A549 (cell line): ENCODE measurements at regions not wholly inside any gene's neighbourhood (a gene's known extent, or its start where the extent isn't known, plus 50 kb on each side); places are given as distances from the start of the nearest gene placed in this dataset.

Source experiments
- ATAC-seq, 2 experiments: fragments of 200-7000 bp in 1 of 2; fragments of >200 bp in 1 of 2; cut with Nextera tagmentation in 1 of 2; cut with Tn5 transposase in 1 of 2; 3 replicates each; pipeline versions ENCODE4 v1.8.0 to v1.9.1; 2018 to 2020; ENCODE audit warnings: mild to moderate bottlenecking in 1 of 2, moderate library complexity in 1 of 2
- CTCF ChIA-PET: fragments of 300-600 bp; sonication (Branson Sonifier 250); formaldehyde crosslinking; extraction: SDS; loops from one replicate; lab custom pipeline; 2021; ENCODE audit warnings: antibody characterized with exemption, inconsistent platforms; lab: Yijun Ruan, JAX
- POLR2A ChIA-PET: fragments of 350-600 bp; formaldehyde crosslinking; extraction: SDS; loops from one replicate; lab custom pipeline; 2021; ENCODE audit warnings: antibody characterized with exemption, inconsistent platforms; lab: Yijun Ruan, JAX
- DNase-seq, 2 experiments: peaks; one replicate each; pipeline versions ENCODE4 v3.0.0 to v3.0.0-alpha.2; 2011 to 2016; ENCODE audit warnings: low read depth in 1 of 2, low spot score in 1 of 2
- FAIRE-seq: peaks from 2 replicates; lab custom pipeline; 2011; peaks lifted over from hg19 to GRCh38; lab: Jason Lieb, UNC
- H3K27ac ChIP-seq, 2 experiments: fragments of >200 bp; sonication (Bioruptor Twin); formaldehyde crosslinking; 3 replicates each; pipeline ENCODE4 v1.5.1; 2016 to 2017
- H3K4me1 ChIP-seq: fragments of >200 bp; sonication (Bioruptor Twin); formaldehyde crosslinking; 3 replicates; pipeline ENCODE4 v1.6.1; 2016
- H3K4me2 ChIP-seq: fragments of >200 bp; sonication (Bioruptor Twin); formaldehyde crosslinking; 3 replicates; pipeline ENCODE4 v1.6.1; 2016
- H3K4me3 ChIP-seq: fragments of >200 bp; sonication (Bioruptor Twin); formaldehyde crosslinking; 3 replicates; pipeline ENCODE4 v1.5.1; 2016
- H3K9me3 ChIP-seq: fragments of >200 bp; sonication (Bioruptor Twin); formaldehyde crosslinking; 3 replicates; pipeline ENCODE4 v1.6.1; 2016
- CTCF ChIP-seq: fragments of >200 bp; sonication (Bioruptor Twin); formaldehyde crosslinking; IDR thresholded peaks from 3 replicates; pipeline ENCODE4 v1.5.1; 2016
- EHF ChIP-seq: fragments of 250-450 bp; sonication (Bioruptor Pico); IDR thresholded peaks from 2 replicates; pipeline ENCODE4 v1.5.0; 2020; ENCODE audit warnings: mild to moderate bottlenecking
- EHMT2 ChIP-seq: fragments of 200-600 bp; sonication (generic); IDR thresholded peaks from 2 replicates; pipeline ENCODE4 v1.6.1; 2016; ENCODE audit warnings: antibody characterized with exemption, low read depth, mild to moderate bottlenecking, moderate library complexity
- EP300 ChIP-seq, 2 experiments: fragments of >200 bp; sonication (Bioruptor Twin); formaldehyde crosslinking; IDR thresholded peaks; 2 replicates in 1 of 2; 3 replicates in 1 of 2; pipeline ENCODE4 v1.6.1; 2016 to 2017
- FOSB ChIP-seq: fragments of 250-450 bp; sonication (Bioruptor Pico); IDR thresholded peaks from 2 replicates; pipeline ENCODE4 v1.5.0; 2020; ENCODE audit warnings: mild to moderate bottlenecking, moderate library complexity
- GATA3 ChIP-seq: IDR thresholded peaks from 2 replicates; pipeline ENCODE4 v1.6.1; 2012; ENCODE audit warnings: borderline replicate concordance
- HDAC2 ChIP-seq: fragments of 200-600 bp; sonication (generic); IDR thresholded peaks from 2 replicates; pipeline ENCODE4 v1.6.1; 2016
- HMGXB4 ChIP-seq: fragments of 250-450 bp; sonication (Bioruptor Pico); IDR thresholded peaks from 2 replicates; pipeline ENCODE4 v1.5.0; 2021; ENCODE audit warnings: mild to moderate bottlenecking, moderate library complexity, borderline replicate concordance
- HOXA7 ChIP-seq: fragments of 250-450 bp; sonication (Bioruptor Pico); IDR thresholded peaks from 2 replicates; pipeline ENCODE4 v1.5.0; 2020; ENCODE audit warnings: mild to moderate bottlenecking, moderate library complexity
- JUN ChIP-seq, 2 experiments: fragments of >200 bp; sonication (Bioruptor Twin); formaldehyde crosslinking; IDR thresholded peaks; 2 replicates in 1 of 2; 3 replicates in 1 of 2; pipeline ENCODE4 v1.6.1; 2016 to 2017
- JUNB ChIP-seq: fragments of >200 bp; sonication (Bioruptor Twin); formaldehyde crosslinking; IDR thresholded peaks from 2 replicates; pipeline ENCODE4 v1.6.1; 2016
- MAFK ChIP-seq: fragments of 450-650 bp; IDR thresholded peaks from 2 replicates; pipeline ENCODE4 v1.6.1; 2014; ENCODE audit not compliant: partially characterized antibody
- MAX ChIP-seq: IDR thresholded peaks from 2 replicates; pipeline ENCODE4 v1.6.1; 2012
- NPAS2 ChIP-seq: fragments of 250-450 bp; sonication (Bioruptor Pico); IDR thresholded peaks from 2 replicates; pipeline ENCODE4 v1.8.0; 2022; ENCODE audit warnings: mild to moderate bottlenecking, moderate library complexity, borderline replicate concordance
- NR3C1 ChIP-seq: fragments of >200 bp; sonication (Bioruptor Twin); formaldehyde crosslinking; IDR thresholded peaks from 3 replicates; pipeline ENCODE4 v1.6.1; 2017
- PBX3 ChIP-seq: IDR thresholded peaks from 2 replicates; pipeline ENCODE4 v1.6.1; 2012
- PHF8 ChIP-seq: fragments of 200-600 bp; sonication (generic); IDR thresholded peaks from 2 replicates; pipeline ENCODE4 v1.6.1; 2016; ENCODE audit warnings: low read depth, mild to moderate bottlenecking, antibody characterized with exemption, moderate library complexity, borderline replicate concordance
- POLR2A ChIP-seq: IDR thresholded peaks from 2 replicates; pipeline ENCODE4 v1.6.1; 2012; ENCODE audit warnings: mild to moderate bottlenecking, low read length
- SREBF2 ChIP-seq: fragments of 450-650 bp; IDR thresholded peaks from 2 replicates; pipeline ENCODE4 v1.6.1; 2014; ENCODE audit warnings: mild to moderate bottlenecking, moderate library complexity
- TFCP2L1 ChIP-seq: fragments of 250-450 bp; sonication (Bioruptor Pico); IDR thresholded peaks from 2 replicates; pipeline ENCODE4 v1.5.0; 2021; ENCODE audit warnings: mild to moderate bottlenecking
- USF2 ChIP-seq: fragments of 450-650 bp; IDR thresholded peaks from 2 replicates; pipeline ENCODE4 v1.6.1; 2014; ENCODE audit warnings: antibody characterized with exemption
- ZFP36 ChIP-seq: fragments of 450-650 bp; IDR thresholded peaks from 2 replicates; pipeline ENCODE4 v1.6.1; 2014; ENCODE audit warnings: borderline replicate concordance; ENCODE audit not compliant: partially characterized antibody
- WGBS: methylation state at CpG from one replicate; pipeline ENCODE4 v1.1.6; 2017; ENCODE audit errors: missing lambda C conversion rate; 5-methylcytosine and 5-hydroxymethylcytosine counted together

- FAIRE-seq = no peak
- H3K4me3 ChIP-seq = no peak overlapping the region
- peak overlapping the region; percentile 93 to 95 for H3K27ac ChIP-seq
Observed at GRCh38 chr2:234258562-234259141, 208.2 kb downstream of the SPP2 start.

GRCh38 chr2:234257859-234258561 is 207.5 kb downstream of the SPP2 start:
- ChIA-PET POLR2A (interaction anchor here (0.7 to 2.0 kb wide), 5 partner anchors 50 to 239 kb away, joined by 3 to 10 read pairs (median 6); partner anchors contain the start of gene ARL4C), CTCF (interaction anchor here (0.6 to 5.1 kb wide), 46 partner anchors 9 to 849 kb away, joined by 3 to 32 read pairs (median 4); no protein-coding TSS in a partner anchor)
- Histone ChIP-seq H3K4me2 (peak overlapping the region; percentile 65), H3K4me3 (no peak overlapping the region), H3K27ac (peak overlapping the region; percentile 93 to 95), H3K4me1 (peaks cover 51% of the 10 kb centered on the region), H3K9me3 (peaks cover 11% of the 10 kb centered on the region; the same call in 1 of the 3 replicates)
- peak; percentile 99 for ATAC-seq
- FAIRE-seq = peak; percentile 98
- WGBS = 14% methylated on average over 10 of the region's 10 CpGs
- DNase-seq = peak; percentile 94 to 97
- TF ChIP-seq CTCF = peak; percentile 77
- peak; percentile 100 for TF ChIP-seq MAX
- TF ChIP-seq NPAS2 = no peak
- no peak for TF ChIP-seq HMGXB4
- no peak for TF ChIP-seq TFCP2L1 (CRISPR knock-in tag)
- TF ChIP-seq NR3C1 = no peak
- no peak for TF ChIP-seq HDAC2
- peak; percentile 86; the same call in 1 of the 2 replicates for TF ChIP-seq GATA3

More at GRCh38 chr2:234258562-234259141, 208.2 kb downstream of the SPP2 start:
- DNase-seq (peak in 1 of 2 experiments; percentile 25), ATAC-seq (peak; percentile 51; a peak in 5 of 6 replicates)
- Histone ChIP-seq H3K4me1 (peaks cover 50% of the 10 kb centered on the region), H3K4me2 (peak overlapping the region; percentile 65), H3K9me3 (peaks cover 12% of the 10 kb centered on the region; the same call in 1 of the 3 replicates)
- TF ChIP-seq NPAS2 (no peak), SREBF2 (no peak), USF2 (no peak), EP300 (IDR thresholded peaks at IDR 0.05) (peak in 1 of 2 experiments; percentile 73; a peak in 3 of 5 replicates), HMGXB4 (no peak), POLR2A (no peak), FOSB (CRISPR knock-in tag) (no peak), EHF (CRISPR knock-in tag) (no peak), HOXA7 (CRISPR knock-in tag) (no peak), EHMT2 (no peak), GATA3 (0 out of 2 replicates have a peak, but pooled peaks have one; percentile 24), JUNB (peak; percentile 64), MAFK (no peak), ZFP36 (no peak), JUN (IDR thresholded peaks at IDR 0.05) (peak; percentile 65 to 84), PHF8 (no peak), HDAC2 (no peak), NR3C1 (no peak), PBX3 (no peak)
- CTCF ChIA-PET = interaction anchor here (0.6 to 5.1 kb wide), 41 partner anchors 10 to 402 kb away, joined by 3 to 32 read pairs (median 5); no protein-coding TSS in a partner anchor
- POLR2A ChIA-PET = interaction anchor here (0.7 to 2.0 kb wide), 5 partner anchors 50 to 238 kb away, joined by 3 to 10 read pairs (median 6); partner anchors contain the start of gene ARL4C
- WGBS = 37% methylated on average over 5 of the region's 5 CpGs
